PC-9 (cell line): ENCODE measurements at regions not wholly inside any gene's neighbourhood (a gene's known extent, or its start where the extent isn't known, plus 50 kb on each side); places are given as distances from the start of the nearest gene placed in this dataset.

Experiments used
- BruUV-seq: library from RNA; stranded (reverse); fragments of 400-500 nt; replicated peaks from 2 replicates; lab custom pipeline; 2021; lab: Mats Ljungman, UMichigan
- CTCF ChIA-PET: fragments of 300-600 bp; sonication (Branson Sonifier 250); formaldehyde crosslinking; loops from one replicate; lab custom pipeline; 2022; ENCODE audit warnings: antibody characterized with exemption; lab: Charles Lee
- POLR2A ChIA-PET: fragments of 300-600 bp; sonication (Branson Sonifier 250); formaldehyde crosslinking; loops from one replicate; lab custom pipeline; 2022; ENCODE audit warnings: antibody characterized with exemption; ENCODE audit not compliant: unreplicated experiment; lab: Charles Lee
- DNase-seq, 2 experiments: peaks; one replicate each; pipeline versions ENCODE4 v3.0.0 to v3.0.0-alpha.2; 2015 to 2022; ENCODE audit warnings: mixed read lengths in 1 of 2
- H2AFZ ChIP-seq: fragments of 200-600 bp; sonication (generic); 2 replicates; pipeline ENCODE4 v1.8.1; 2017; ENCODE audit warnings: antibody characterized with exemption
- H3F3A ChIP-seq: fragments of 200-600 bp; sonication (generic); 2 replicates; pipeline ENCODE4 v1.8.1; 2017; ENCODE audit warnings: antibody characterized with exemption, mild to moderate bottlenecking, low read depth; ENCODE audit not compliant: insufficient read depth
- H3K27ac ChIP-seq: fragments of 200-600 bp; sonication (generic); 2 replicates; pipeline ENCODE4 v1.6.1; 2016; ENCODE audit warnings: mixed run types
- H3K27me3 ChIP-seq: fragments of 200-600 bp; sonication (generic); 2 replicates; pipeline ENCODE4 v1.6.1; 2016; ENCODE audit warnings: low read depth, mixed run types; ENCODE audit not compliant: insufficient read depth
- H3K36me3 ChIP-seq: fragments of 200-600 bp; sonication (generic); 2 replicates; pipeline ENCODE4 v1.6.1; 2016; ENCODE audit warnings: low read depth, mixed run types
- H3K4me1 ChIP-seq: fragments of 200-600 bp; sonication (generic); replicated peaks from 2 replicates; pipeline ENCODE4 v1.6.1; 2016; ENCODE audit warnings: mixed run types; ENCODE audit not compliant: insufficient read depth
- H3K4me2 ChIP-seq: fragments of 200-600 bp; sonication (generic); 2 replicates; pipeline ENCODE4 v1.6.1; 2017; ENCODE audit warnings: mixed run types
- H3K4me3 ChIP-seq: fragments of 200-600 bp; sonication (generic); 2 replicates; pipeline ENCODE4 v1.6.1; 2016; ENCODE audit warnings: mixed run types
- H3K79me2 ChIP-seq: fragments of 200-600 bp; sonication (generic); 2 replicates; pipeline ENCODE4 v1.6.1; 2017; ENCODE audit warnings: low read depth, mixed run types
- H3K9me2 ChIP-seq: fragments of 200-600 bp; sonication (generic); 2 replicates; pipeline ENCODE4 v1.8.1; 2017; ENCODE audit warnings: mild to moderate bottlenecking; ENCODE audit not compliant: insufficient read depth
- H3K9me3 ChIP-seq: fragments of 200-600 bp; sonication (generic); 2 replicates; pipeline ENCODE4 v1.8.1; 2016; ENCODE audit warnings: low read depth; ENCODE audit not compliant: insufficient read depth
- H4K20me1 ChIP-seq: fragments of 200-600 bp; sonication (generic); 2 replicates; pipeline ENCODE4 v1.8.1; 2017; ENCODE audit not compliant: insufficient read depth
- CTCF ChIP-seq: fragments of 200-600 bp; sonication (generic); conservative IDR thresholded peaks from 2 replicates; pipeline ENCODE4 v1.6.1; 2017; ENCODE audit warnings: mixed run types, antibody characterized with exemption, mild to moderate bottlenecking, moderate library complexity
- EZH2 ChIP-seq: fragments of 200-600 bp; sonication (generic); IDR thresholded peaks from 2 replicates; pipeline ENCODE4 v1.8.0; 2017; ENCODE audit warnings: antibody characterized with exemption, low read depth
- intact Hi-C: fragments of 100-400 bp; cut with micrococcal nuclease; formaldehyde crosslinking; loops from one replicate; pipeline ENCODE4 v1.10.0; 2022; ENCODE audit not compliant: unreplicated experiment

DNA sequence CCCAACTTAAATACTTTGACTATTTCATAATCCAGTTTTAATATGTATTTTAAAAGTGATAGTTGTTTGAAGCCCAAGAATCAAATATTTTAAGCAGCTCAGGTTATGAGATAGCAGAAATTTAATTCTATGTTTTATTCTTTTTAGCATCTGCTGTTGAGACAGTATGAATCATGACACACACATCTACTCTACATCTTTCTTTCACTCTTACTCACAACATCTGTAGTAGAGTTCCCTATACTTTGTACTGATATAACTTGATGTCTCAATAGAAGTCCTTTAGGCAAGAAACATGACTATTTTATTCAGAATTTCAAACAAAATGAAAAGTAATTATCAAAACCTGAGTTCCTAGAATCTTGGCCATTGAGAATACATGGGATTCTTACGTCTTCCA, 187.9 kb upstream of the GNPDA2 start:
- Histone ChIP-seq H3K27me3 (no peaks in the 10 kb centered on the region), H3F3A (no peaks in the 10 kb centered on the region), H3K27ac (no peak overlapping the region), H3K4me3 (no peak overlapping the region), H3K4me2 (no peak overlapping the region), H4K20me1 (no peaks in the 10 kb centered on the region), H3K36me3 (no peaks in the 10 kb centered on the region), H3K9me3 (no peaks in the 10 kb centered on the region), H2AFZ (no peak overlapping the region), H3K79me2 (no peaks in the 10 kb centered on the region), H3K4me1 (no peaks in the 10 kb centered on the region), H3K9me2 (no peaks in the 10 kb centered on the region)
- ChIA-PET POLR2A (no interaction called here), CTCF (no interaction called here)
- TF ChIP-seq EZH2 (no peak), CTCF (no peak)
- BruUV-seq, result no TSS peak
- no peak for DNase-seq
- intact Hi-C loops, result no loop called here

DNA sequence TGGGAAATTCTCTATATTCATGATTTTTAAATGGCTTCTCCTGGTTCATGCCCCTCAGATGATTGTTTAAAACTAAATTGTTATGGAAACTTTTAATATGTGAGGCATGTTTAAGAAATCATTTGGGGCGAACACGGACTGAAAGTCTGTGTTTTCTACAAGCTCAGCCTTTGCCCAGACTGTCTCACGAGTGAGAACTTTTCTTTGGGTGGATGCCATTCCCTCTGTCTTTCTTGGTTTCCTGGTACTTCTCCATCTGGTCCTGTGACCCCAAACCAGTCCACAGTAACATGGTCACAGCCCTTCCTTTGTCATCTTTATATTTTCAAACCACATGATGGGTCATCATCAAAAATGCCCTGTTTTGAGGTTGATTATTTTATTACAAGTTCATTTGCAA, 186.6 kb upstream of the GNPDA2 start:
- no peak overlapping the region for H3K27ac ChIP-seq
- BruUV-seq, result no TSS peak
- no peaks in the 10 kb centered on the region for H3K4me1 ChIP-seq
- H3K9me3 ChIP-seq, result no peaks in the 10 kb centered on the region
- H4K20me1 ChIP-seq, result no peaks in the 10 kb centered on the region
- ChIA-PET CTCF (no interaction called here), POLR2A (no interaction called here)
- H3F3A ChIP-seq, result no peaks in the 10 kb centered on the region
- intact Hi-C loops, result no loop called here
- no peak for DNase-seq
- no peaks in the 10 kb centered on the region for H3K27me3 ChIP-seq
- no peaks in the 10 kb centered on the region for H3K36me3 ChIP-seq
- no peak overlapping the region for H3K4me3 ChIP-seq
- no peak for TF ChIP-seq CTCF
- TF ChIP-seq EZH2, result no peak
- no peak overlapping the region for H2AFZ ChIP-seq
- no peak overlapping the region for H3K4me2 ChIP-seq
- no peaks in the 10 kb centered on the region for H3K79me2 ChIP-seq
- H3K9me2 ChIP-seq, result no peaks in the 10 kb centered on the region

DNA sequence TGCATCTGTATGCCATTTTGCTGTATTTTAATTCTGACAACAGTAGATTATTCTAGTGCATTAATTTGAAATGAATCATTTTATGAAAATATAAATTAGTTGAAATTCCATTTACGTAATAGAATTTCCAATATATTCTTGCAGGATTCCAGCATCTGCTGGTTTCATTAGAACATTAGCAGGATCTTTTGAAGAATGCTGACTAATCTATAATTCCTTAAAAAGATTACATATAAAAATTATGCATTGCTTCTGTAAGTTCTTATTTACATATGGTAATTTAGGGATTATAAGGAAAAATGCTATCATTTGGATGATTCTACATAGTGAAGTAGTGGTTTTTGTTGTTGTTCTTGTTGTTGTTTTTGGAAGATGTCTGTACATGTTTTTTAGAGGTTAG, 182.2 kb upstream of the GNPDA2 start:
- Histone ChIP-seq H3K9me3 (no peaks in the 10 kb centered on the region), H4K20me1 (no peaks in the 10 kb centered on the region), H3K4me3 (no peak overlapping the region), H3F3A (no peaks in the 10 kb centered on the region), H3K27ac (no peak overlapping the region), H3K36me3 (no peaks in the 10 kb centered on the region), H3K27me3 (no peaks in the 10 kb centered on the region), H3K79me2 (no peaks in the 10 kb centered on the region), H3K9me2 (no peaks in the 10 kb centered on the region), H3K4me1 (no peaks in the 10 kb centered on the region), H2AFZ (no peak overlapping the region), H3K4me2 (no peak overlapping the region)
- TF ChIP-seq CTCF (no peak), EZH2 (no peak)
- no TSS peak for BruUV-seq
- CTCF ChIA-PET, result no interaction called here
- no peak for DNase-seq
- POLR2A ChIA-PET, result no interaction called here
- intact Hi-C loops, result no loop called here
